ENCODE measurements at regions not wholly inside any gene's neighbourhood (a gene's known extent, or its start where the extent isn't known, plus 50 kb on each side); places are given as distances from the start of the nearest gene placed in this dataset.

DNA sequence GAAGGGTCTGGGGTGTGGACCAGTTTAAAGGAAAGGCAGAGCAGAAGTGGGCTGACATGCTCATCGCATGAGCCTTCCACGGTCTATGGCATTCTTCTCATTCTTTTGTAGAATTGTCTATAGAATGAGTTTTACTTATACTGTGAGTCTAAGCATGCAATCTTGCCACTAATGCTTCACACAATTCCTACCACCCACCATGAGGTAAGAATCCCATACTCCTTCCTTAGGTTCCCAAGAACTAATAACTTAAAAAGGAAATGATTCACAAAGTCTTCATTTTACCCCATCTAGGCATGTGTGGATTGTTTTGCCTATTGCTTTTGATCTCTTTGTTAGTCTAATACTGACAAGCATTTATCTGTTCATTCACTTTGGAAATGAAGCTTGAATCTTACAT is 195.2 kb downstream of the LY86 start:
- no peak for DNase-seq (ENCODE audit: low spot score)

DNA sequence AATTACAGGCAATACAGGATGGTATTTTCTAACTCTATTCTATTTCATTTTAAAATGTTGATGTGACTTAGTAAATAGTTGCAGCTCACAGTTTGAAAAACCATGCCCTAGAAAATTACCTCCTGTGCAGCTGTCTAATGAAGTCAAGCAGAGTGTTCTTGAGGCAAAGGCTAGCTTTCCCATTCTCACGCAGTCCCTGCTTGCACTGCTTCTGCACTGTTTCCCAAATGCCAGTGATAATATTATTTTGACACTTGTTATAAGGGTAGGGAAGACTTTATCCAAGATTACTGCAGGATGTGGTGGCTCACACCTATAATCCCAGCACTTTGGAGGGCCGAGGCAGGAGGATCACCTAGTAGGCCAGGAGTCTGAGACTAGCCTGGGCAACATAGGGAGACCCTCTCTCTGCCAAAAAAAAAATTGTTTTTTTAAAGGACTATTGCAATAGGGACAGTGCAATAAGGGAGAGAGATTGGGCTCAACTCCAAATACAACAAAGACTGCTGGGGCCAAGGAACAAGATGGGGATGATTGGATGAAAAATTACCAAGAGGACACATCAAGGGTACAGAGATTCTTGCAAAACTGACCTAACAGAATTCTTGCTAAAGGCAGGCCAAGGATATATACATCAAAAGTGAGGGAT is 196.1 kb downstream of the LY86 start:
- no peak for DNase-seq (ENCODE audit: low spot score)

DNA sequence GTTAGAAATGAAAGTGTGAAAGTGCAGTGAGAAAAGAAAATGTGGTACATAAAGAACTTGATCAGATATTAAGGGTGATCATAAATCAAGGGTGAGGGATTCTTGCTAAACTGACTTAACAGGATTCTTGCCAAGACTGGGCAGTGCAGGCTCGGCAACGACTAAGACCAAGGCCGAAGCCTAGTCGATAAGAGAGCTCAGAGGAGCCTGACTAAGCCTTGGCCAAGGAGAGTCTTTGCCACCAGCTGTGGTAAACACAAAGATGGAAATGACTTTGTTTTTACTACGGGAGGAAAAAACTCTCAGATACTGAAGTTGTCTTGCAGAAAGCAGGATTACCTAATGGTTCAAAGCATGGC is 196.6 kb downstream of the LY86 start:
- no peak for DNase-seq (ENCODE audit: low spot score)

DNA sequence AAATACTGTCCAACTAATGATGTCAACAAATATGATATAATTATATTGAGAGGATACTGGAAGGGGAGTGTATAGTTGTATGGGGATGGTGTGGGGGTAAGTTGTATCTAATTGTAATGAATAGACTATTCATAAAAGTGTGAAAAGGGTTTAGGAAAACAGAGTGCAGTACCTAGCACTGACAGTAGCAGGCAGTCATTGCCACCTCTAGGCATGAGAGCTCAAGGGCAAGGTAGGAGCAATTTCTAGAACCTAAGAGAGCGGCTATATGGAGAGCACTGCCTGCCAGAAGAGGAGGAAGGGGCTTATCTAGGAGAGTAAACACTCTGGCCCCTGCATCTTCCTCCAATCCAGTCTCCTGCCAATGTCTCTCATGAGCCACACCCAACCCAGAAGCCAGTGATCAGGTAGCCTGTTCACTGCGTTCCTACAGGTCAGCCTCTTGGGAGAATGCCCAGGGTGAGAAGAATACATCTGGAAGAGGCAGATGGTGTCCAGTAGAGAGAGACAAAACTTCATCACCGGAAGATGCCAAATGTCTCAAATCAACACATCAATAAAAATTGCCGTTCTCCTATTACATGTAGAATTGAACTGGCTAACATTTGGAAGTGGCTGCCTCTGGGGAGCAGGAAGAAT is 200.0 kb downstream of the LY86 start:
- no peak for DNase-seq (ENCODE audit: low spot score)

DNA sequence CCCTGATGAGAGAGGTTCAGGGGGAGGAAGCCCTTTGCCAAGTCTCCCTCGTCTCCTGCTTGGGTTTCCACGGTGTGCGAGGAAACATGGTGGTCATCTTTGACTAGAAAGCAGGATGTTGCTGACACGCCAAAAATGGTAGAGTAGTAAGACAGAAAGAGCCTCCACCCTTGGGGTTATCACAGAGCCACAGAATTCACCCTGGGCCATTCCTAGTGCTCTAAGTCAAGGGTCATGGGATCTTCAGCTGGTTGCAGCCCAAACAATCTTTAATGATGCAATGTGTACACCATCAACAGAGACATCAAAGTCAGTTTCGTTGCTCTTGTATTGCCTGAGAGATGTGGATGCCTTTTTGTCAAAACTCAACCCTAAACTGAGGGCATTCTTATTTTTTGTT is 201.9 kb downstream of the LY86 start:
- DNase-seq (ENCODE audit: low spot score): no peak

GRCh38 chr6:6790891-6791290 is 202.4 kb downstream of the LY86 start:
- no peak for DNase-seq (ENCODE audit: low spot score)

- DNase-seq (ENCODE audit: low spot score): no peak
These were observed 205.1 kb downstream of the LY86 start for GRCh38 chr6:6793388-6794250.

- peak; percentile 26 for DNase-seq (ENCODE audit: low spot score)
These were observed 206.9 kb downstream of the LY86 start for GRCh38 chr6:6795393-6795792.

DNA sequence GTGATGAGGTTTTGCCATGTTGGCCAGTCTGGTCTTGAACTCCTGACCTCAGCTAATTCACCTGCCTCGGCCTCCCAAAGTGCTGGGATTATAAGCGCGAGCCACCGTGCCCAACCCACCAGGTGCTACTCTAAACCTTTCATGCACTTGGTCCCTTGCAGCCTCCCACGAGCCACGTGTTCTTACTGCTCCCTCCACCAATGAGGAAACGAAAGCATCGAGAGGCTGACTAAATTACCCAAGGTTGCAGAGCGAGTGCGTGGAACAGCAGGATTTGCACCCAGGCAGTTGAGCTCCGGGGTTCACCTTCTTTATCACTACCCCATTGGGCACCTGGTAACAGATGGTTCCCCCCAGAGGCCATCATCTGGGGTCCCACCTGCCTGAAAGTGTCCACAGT is 208.3 kb downstream of the LY86 start:
- no peak for DNase-seq (ENCODE audit: low spot score)

- no peak for DNase-seq (ENCODE audit: low spot score)
These were observed 209.9 kb downstream of the LY86 start for GRCh38 chr6:6798448-6798860.

DNA sequence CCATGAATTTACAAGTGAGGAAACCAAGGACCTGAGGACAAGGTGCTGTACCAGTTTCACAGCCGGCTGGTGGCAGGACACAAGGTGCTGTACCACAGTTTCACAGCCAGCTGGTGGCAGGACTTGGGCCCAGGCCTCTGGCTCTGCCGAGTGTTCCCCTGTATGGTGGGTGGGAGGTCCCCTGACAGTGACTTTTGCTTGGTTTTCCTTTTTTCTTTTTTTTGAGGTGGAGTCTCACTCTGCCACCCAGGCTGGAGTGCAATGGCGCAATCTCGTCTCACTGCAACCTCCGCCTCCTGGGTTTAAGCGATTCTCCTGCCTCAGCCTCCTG is 212.4 kb downstream of the LY86 start:
- DNase-seq (ENCODE audit: low spot score): no peak

GRCh38 chr6:6801635-6802218 is 213.2 kb downstream of the LY86 start:
- no peak for DNase-seq (ENCODE audit: low spot score)

- DNase-seq (ENCODE audit: low spot score): no peak
These were observed 214.9 kb downstream of the LY86 start for GRCh38 chr6:6803180-6803977.

GRCh38 chr6:6804843-6805615 is 216.5 kb downstream of the LY86 start:
- no peak for DNase-seq (ENCODE audit: low spot score)

- DNase-seq (ENCODE audit: low spot score): no peak
These were observed 218.5 kb downstream of the LY86 start for GRCh38 chr6:6806844-6807518.

- DNase-seq (ENCODE audit: low spot score): no peak
These were observed 219.8 kb downstream of the LY86 start for GRCh38 chr6:6808343-6808742.

GRCh38 chr6:6808915-6809314 is 220.4 kb downstream of the LY86 start:
- DNase-seq (ENCODE audit: low spot score): no peak

DNA sequence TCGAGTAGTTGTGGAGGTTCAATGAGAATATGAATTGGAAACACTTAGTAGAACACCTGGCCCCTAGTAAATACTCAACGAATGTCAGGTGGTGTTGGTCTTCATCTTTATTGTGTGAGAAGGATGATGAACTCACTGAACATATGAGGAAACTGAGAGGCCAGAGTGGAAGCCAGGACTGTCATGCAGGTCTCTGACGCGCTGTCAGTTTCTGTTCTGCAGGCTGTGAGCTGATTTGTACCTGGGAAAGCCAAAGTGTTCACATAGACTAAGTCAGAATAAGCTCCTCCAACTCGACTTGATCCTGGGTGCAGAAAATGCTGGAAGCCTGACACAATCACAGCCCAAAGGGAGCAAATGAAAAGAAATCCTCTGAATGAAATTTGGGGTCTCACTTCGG is 222.2 kb downstream of the LY86 start:
- no peak for DNase-seq (ENCODE audit: low spot score)

DNA sequence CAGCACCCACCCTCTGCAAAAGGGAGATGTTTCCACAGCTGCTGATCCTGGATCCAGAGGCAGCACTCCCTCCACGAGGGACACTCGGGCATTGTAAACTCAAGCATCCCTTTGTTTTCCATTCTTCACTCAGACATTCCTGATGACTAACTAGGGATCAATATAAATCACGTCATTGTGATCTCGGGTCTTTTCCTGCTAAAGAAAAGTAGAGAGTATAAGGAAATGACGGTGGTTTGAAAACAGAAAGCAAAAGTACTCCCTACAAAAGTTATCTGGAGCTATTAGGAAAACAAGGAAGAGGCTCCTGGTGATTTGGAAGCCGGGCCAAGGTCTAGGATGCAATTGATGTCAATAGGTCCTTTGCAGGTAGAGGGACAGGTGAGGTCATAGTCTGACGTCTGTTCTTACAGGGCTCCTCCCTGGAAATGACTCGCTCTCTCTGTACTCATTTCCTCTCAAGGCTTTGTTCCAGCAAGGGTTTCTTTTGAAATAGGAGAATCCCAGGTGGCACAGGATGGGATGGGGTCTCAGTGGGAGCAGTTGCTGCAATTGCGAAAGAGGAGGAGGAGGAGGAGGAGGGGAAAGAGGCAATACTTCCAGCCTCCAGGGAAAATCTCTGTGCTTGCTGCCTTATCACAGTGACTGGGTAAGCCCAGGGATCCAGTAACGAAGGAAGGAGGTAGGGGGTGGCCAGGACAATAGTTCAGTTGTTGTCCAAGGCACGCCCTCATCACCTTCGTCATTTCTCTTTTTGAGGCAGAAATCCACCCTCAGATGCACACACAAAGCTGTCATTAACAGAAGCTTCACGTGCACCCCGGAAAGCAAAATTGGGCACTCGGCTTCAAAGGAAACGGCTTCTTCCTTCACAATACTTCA is 222.8 kb downstream of the LY86 start:
- peak; percentile 66 for DNase-seq (ENCODE audit: low spot score)

GRCh38 chr6:6812427-6812826 is 223.9 kb downstream of the LY86 start:
- DNase-seq (ENCODE audit: low spot score): no peak
